GM12875 (cell line): ENCODE measurements at regions not wholly inside any gene's neighbourhood (a gene's known extent, or its start where the extent isn't known, plus 50 kb on each side); places are given as distances from the start of the nearest gene placed in this dataset.

Experiments used
- H3K4me3 ChIP-seq: one replicate; pipeline ENCODE4 v1.5.1; 2011; ENCODE audit warnings: low read depth, low read length, control low read depth
- TF ChIP-seq, protein P1 (sequence below): IDR thresholded peaks from 2 replicates; pipeline ENCODE4 v1.5.1; 2011; ENCODE audit warnings: low read depth, mild to moderate bottlenecking, control low read depth, inconsistent platforms, low read length, moderate library complexity, borderline replicate concordance; ENCODE audit not compliant: insufficient read depth

DNA sequence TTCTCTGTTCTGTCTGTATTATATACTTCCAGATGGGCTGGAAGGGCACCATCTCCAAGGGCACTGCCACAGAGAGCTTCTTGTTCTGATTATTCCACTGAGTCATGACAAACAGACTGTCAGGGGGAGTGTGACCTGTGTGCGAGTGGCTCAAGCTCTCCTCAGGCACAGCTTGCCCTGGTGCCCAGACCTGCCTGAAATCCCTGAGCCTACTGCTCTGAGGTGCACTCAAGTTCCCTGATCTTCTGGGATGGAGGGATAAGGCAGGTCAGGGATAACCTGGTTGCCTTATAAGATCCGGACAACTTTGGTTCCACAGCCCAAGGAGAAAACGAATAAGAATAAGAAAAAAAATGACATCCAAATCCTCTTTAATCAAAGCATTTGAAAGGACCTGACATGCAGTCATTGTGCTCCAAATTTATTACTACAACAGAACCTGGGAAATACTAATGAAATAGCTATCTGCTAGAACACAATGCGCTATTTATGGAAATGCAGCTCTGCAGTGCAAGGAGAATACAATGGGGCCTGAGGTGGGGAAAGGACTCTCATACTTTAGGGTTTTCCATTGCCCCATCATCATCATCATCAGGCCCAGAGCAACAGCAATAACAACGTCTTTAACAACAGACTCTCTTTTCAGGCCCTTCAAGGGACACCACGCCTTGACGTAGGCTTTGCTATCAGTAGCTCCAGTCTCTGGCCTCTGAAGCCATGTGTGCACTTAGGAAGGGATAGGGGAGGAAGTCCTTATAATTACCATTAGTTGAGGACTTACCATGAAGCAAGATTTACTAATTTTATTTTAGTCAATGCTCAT, 217.1 kb upstream of the KIRREL3 start:
- TF ChIP-seq, protein P1, sequence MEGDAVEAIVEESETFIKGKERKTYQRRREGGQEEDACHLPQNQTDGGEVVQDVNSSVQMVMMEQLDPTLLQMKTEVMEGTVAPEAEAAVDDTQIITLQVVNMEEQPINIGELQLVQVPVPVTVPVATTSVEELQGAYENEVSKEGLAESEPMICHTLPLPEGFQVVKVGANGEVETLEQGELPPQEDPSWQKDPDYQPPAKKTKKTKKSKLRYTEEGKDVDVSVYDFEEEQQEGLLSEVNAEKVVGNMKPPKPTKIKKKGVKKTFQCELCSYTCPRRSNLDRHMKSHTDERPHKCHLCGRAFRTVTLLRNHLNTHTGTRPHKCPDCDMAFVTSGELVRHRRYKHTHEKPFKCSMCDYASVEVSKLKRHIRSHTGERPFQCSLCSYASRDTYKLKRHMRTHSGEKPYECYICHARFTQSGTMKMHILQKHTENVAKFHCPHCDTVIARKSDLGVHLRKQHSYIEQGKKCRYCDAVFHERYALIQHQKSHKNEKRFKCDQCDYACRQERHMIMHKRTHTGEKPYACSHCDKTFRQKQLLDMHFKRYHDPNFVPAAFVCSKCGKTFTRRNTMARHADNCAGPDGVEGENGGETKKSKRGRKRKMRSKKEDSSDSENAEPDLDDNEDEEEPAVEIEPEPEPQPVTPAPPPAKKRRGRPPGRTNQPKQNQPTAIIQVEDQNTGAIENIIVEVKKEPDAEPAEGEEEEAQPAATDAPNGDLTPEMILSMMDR: no peak
- H3K4me3 ChIP-seq: no peak overlapping the region

DNA sequence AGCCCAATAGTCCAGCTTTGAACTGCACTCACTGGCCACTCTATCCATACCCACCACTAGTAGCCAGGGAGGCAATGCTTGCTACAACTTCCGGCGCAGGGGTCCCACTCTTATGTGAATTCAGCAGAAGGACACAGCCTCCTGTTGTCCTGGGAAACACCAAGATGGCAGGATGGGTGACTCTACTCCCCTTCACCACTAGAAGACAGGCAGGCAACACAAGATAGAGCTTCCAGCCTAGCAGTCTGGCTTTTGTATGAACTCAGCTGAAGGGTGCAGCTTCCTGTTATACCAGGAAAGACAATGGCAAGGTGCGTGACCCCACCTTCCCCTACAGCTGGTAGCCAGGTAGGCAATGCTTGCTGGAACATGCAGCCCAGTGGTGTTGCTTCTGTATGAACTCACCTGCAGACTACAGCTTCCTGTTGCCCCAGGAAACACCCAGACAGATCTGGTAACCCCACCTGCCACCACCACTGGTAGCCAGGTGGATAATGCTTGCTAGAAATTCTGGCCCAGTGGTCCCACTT, 205.2 kb upstream of the KIRREL3 start:
- TF ChIP-seq, protein P1: no peak
- H3K4me3 ChIP-seq: no peak overlapping the region

DNA sequence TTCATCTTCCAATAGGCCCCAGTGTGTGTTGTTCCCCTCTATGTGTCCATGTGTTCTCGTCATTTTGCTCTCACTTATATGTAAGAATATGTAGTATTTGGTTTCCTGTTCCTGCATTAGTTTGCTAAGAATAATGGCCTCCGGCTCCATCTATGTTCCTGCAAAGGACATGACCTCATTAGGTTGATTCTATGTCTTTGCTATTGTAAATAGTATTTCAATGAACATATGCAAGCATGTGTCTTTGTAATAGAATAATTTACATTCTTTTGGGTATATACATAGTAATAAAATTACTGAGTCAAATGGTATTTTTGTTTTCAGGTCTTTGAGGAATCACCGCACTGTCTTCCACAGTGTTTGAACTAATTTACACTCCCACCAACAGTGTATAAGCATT, 202.9 kb upstream of the KIRREL3 start:
- H3K4me3 ChIP-seq: no peak overlapping the region
- TF ChIP-seq, protein P1: no peak

DNA sequence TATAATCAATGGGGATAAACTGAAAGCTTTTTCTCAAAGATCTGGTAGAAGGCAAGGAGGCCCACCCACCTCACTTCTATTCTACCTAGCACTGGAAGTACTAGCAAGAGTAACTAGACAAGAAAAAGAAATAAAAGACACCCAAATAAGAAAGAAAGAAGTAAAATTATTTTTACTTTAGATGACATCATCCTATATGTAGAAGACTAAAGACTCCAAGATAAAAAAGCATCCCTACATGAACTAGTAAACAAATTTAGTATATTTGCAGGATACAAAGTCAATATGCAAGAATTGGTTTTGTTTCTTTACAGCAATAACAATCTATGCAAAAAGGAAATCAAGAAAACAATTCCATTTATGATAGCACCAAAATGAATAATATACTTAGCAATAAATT, 201.5 kb upstream of the KIRREL3 start:
- no peak overlapping the region for H3K4me3 ChIP-seq
- TF ChIP-seq, protein P1: no peak

DNA sequence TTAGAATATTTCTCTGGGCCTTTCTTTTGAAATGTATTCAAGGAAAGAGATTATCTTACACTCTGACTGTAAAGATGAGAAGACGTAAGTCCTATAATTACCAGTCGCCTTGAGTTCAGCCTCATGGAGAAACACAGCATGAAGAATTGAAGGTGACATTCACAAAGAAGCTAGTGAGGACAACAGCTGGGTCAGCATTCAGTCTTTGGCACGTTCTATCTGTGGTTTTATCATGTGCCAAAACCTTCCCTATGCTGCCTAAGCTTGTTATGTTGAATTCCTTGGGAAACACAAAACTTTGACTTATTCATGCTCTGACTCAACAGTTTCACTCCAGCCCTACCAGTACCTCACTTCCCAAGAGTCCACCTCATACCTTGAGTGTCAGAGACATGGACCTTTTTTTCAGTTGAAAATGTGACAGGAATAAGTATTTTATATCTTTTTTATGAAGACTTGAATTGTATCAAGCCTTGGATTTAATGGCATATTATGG, 198.8 kb upstream of the KIRREL3 start:
- no peak overlapping the region for H3K4me3 ChIP-seq
- TF ChIP-seq, protein P1: no peak

DNA sequence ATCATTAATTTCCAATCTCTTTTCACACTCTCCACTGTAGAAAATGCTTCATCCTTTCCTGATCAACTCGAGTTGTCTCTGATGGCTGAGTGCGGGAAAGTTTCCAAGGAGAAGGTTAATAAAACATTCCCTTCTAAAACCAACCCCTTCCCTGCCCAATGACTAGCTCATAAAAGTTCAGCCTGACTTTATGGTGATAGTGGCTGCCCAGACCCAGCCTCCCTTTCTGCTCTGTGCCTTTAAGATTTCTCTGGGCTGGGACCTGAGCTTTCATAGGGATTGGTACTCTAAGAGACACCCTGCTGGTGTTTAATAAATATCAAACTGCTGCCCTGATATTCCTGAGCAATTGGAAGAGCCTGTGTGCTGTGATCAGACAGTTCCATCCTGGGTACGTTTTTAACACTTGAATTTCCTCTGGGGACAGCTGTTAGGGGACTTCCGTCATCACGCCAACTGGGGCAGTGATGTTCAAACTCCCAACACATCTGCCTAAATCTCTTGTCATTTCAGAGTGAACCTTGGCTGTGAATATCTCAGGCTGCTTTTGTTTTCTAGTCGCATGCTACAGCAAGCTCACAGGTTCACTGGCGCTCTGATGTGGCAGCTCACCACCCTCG, 195.0 kb upstream of the KIRREL3 start:
- H3K4me3 ChIP-seq: no peak overlapping the region
- TF ChIP-seq, protein P1: no peak
